ENCODE measurements at regions not wholly inside any gene's neighbourhood (a gene's known extent, or its start where the extent isn't known, plus 50 kb on each side); places are given as distances from the start of the nearest gene placed in this dataset.

DNA sequence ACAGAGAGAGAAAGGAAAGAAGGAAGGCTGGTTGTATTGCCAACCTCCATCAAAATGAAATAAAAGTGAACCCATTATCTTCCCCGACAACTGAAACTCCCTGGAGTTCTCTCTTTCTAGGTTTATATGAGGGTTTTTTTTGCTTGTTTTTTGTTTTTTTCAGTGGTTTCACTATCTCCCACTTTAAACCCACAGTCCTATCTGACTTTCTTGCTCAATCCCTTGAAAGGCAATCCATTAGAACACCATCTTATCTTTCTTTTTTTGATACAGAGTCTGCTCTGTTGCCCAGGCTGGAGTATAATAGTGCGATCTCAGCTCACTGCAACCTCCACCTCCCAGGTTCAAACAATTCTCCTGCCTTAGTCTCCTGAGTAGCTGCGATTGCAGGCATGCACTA lies 158.0 kb upstream of the MIR17HG start:
- whole genome bisulfite sequencing, 3 donors: 75 to 88% (median 75%) methylated on average over 3 of the region's 3 CpGs
- Histone ChIP-seq H3K36me3 (no peaks in the 10 kb centered on the region), H3K27me3 (no peaks in the 10 kb centered on the region), H3K27ac (no peak overlapping the region), H3K4me1 (ENCODE audit: insufficient read depth) (no peaks in the 10 kb centered on the region), H3K9me3 (no peaks in the 10 kb centered on the region), H3K4me3 (no peak overlapping the region)
- intact Hi-C loops (cut with DNase I): no loop called here
- TF ChIP-seq POLR2A (IDR thresholded peaks at IDR 0.05) (no peak), EP300 (IDR thresholded peaks at IDR 0.05) (no peak)
- TF ChIP-seq, protein P1, sequence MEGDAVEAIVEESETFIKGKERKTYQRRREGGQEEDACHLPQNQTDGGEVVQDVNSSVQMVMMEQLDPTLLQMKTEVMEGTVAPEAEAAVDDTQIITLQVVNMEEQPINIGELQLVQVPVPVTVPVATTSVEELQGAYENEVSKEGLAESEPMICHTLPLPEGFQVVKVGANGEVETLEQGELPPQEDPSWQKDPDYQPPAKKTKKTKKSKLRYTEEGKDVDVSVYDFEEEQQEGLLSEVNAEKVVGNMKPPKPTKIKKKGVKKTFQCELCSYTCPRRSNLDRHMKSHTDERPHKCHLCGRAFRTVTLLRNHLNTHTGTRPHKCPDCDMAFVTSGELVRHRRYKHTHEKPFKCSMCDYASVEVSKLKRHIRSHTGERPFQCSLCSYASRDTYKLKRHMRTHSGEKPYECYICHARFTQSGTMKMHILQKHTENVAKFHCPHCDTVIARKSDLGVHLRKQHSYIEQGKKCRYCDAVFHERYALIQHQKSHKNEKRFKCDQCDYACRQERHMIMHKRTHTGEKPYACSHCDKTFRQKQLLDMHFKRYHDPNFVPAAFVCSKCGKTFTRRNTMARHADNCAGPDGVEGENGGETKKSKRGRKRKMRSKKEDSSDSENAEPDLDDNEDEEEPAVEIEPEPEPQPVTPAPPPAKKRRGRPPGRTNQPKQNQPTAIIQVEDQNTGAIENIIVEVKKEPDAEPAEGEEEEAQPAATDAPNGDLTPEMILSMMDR (IDR thresholded peaks at IDR 0.05): no peak
- no peak for DNase-seq

DNA sequence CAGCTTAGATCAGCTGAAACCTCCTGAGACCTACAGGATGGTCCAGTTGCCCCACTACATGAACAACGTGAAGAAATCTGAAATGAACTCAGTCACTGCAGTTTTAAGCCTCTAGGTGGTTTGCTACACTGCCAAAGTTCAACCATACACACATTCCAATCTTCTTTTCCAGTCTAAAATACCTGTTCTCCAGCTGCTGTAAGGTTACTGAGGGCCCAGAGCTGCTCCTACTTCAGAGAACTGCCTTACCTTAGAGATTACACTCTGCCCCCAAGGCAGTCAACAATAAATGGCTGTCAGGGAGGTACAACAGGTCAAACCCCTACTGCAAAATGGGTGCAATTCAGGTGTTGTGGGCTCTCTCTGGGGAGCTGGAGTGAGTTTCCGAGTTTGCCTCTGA lies 154.1 kb upstream of the MIR17HG start:
- H3K36me3 ChIP-seq: no peaks in the 10 kb centered on the region
- intact Hi-C loops (cut with DNase I): no loop called here
- no peak for DNase-seq
- no peaks in the 10 kb centered on the region for H3K4me1 ChIP-seq (ENCODE audit: insufficient read depth)
- TF ChIP-seq, protein P1 (IDR thresholded peaks at IDR 0.05): no peak
- H3K27ac ChIP-seq: no peak overlapping the region
- no peaks in the 10 kb centered on the region for H3K9me3 ChIP-seq
- H3K4me3 ChIP-seq: no peak overlapping the region
- WGBS, 3 donors: 50 to 65% (median 61%) methylated on average over 2 of the region's 2 CpGs
- H3K27me3 ChIP-seq: no peaks in the 10 kb centered on the region

DNA sequence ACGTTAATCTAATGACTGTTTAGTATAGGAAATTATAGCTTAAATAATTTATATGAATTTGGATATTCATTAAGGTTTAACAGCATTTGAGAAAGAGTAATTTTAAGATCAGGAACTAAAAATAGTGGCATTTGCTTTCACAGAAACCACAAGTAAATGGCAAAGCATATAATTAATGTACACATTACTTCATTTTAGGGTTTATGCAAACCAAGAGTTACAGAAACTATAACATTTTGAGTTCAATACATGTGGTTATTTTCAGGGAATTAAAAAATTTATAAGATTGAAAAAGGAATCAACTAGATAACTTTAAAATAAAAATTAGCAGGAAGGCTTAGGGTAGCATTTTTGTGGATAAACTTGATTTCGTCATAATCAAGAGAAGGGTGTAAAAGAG lies 151.7 kb upstream of the MIR17HG start:
- intact Hi-C loops (cut with DNase I): no loop called here
- no peaks in the 10 kb centered on the region for H3K4me1 ChIP-seq (ENCODE audit: insufficient read depth)
- 64 to 68% (median 68%) methylated on average over 2 of the region's 2 CpGs for WGBS, 3 donors
- no peaks in the 10 kb centered on the region for H3K9me3 ChIP-seq
- TF ChIP-seq POLR2A (IDR thresholded peaks at IDR 0.05) (no peak), EP300 (IDR thresholded peaks at IDR 0.05) (no peak)
- TF ChIP-seq, protein P1 (IDR thresholded peaks at IDR 0.05): no peak
- no peak overlapping the region for H3K27ac ChIP-seq
- no peak for DNase-seq
- H3K27me3 ChIP-seq: no peaks in the 10 kb centered on the region
- H3K4me3 ChIP-seq: no peak overlapping the region
- no peaks in the 10 kb centered on the region for H3K36me3 ChIP-seq

DNA sequence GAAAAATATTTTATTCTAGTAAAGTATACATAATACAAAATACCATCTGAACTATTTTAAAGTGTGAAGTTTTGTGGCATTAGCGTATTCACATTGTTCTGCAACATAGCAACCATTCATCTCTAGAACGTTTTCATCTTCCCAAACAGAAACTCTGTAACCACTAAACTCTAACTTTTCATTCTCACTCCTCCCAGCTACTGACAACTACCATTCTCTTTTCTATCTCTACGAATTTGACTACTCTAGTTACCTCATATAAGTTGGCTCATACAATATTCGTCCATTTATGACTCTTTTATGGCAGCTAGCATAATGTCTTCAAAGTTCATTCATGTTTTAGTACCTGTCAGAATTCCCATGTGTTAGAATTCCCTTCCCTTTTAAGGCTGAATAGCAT lies 150.5 kb upstream of the MIR17HG start:
- H3K4me3 ChIP-seq: no peak overlapping the region
- no peak overlapping the region for H3K27ac ChIP-seq
- DNase-seq: no peak
- TF ChIP-seq EP300 (IDR thresholded peaks at IDR 0.05) (no peak), POLR2A (IDR thresholded peaks at IDR 0.05) (no peak)
- TF ChIP-seq, protein P1 (IDR thresholded peaks at IDR 0.05): no peak
- no peaks in the 10 kb centered on the region for H3K4me1 ChIP-seq (ENCODE audit: insufficient read depth)
- H3K9me3 ChIP-seq: no peaks in the 10 kb centered on the region
- H3K27me3 ChIP-seq: no peaks in the 10 kb centered on the region
- no peaks in the 10 kb centered on the region for H3K36me3 ChIP-seq
- intact Hi-C loops (cut with DNase I): no loop called here
- WGBS, 3 donors: 65 to 74% (median 70%) methylated on average over 4 of the region's 4 CpGs

DNA sequence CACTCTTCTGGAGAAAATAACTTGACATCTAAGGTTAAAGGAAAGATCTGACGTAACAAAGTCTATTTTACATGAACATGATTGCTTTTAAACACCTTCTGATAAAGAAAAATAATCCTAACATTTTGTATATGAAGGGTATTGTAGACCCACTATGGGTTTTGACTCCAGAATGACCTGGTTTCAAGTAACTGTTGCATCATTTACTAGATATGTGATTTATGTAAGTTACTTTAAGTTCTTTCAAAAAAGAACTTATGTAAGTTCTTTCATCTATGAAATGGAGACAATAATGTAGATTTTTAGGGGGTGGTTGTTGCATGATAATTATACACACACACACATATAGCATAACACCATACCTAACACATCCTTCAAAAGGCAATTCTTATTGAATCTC lies 147.6 kb upstream of the MIR17HG start:
- H3K9me3 ChIP-seq: no peaks in the 10 kb centered on the region
- intact Hi-C loops (cut with DNase I): no loop called here
- H3K27ac ChIP-seq: no peak overlapping the region
- no peaks in the 10 kb centered on the region for H3K27me3 ChIP-seq
- no peaks in the 10 kb centered on the region for H3K4me1 ChIP-seq (ENCODE audit: insufficient read depth)
- DNase-seq: no peak
- no peaks in the 10 kb centered on the region for H3K36me3 ChIP-seq
- TF ChIP-seq EP300 (IDR thresholded peaks at IDR 0.05) (no peak), POLR2A (IDR thresholded peaks at IDR 0.05) (no peak)
- TF ChIP-seq, protein P1 (IDR thresholded peaks at IDR 0.05): no peak
- H3K4me3 ChIP-seq: no peak overlapping the region
- 81 to 85% (median 83%) methylated on average over 1 of the region's 1 CpG for WGBS, 3 donors

Data from ovary (tissue), 7 donors.